ENCODE measurements at regions not wholly inside any gene's neighbourhood (a gene's known extent, or its start where the extent isn't known, plus 50 kb on each side); places are given as distances from the start of the nearest gene placed in this dataset.

DNA sequence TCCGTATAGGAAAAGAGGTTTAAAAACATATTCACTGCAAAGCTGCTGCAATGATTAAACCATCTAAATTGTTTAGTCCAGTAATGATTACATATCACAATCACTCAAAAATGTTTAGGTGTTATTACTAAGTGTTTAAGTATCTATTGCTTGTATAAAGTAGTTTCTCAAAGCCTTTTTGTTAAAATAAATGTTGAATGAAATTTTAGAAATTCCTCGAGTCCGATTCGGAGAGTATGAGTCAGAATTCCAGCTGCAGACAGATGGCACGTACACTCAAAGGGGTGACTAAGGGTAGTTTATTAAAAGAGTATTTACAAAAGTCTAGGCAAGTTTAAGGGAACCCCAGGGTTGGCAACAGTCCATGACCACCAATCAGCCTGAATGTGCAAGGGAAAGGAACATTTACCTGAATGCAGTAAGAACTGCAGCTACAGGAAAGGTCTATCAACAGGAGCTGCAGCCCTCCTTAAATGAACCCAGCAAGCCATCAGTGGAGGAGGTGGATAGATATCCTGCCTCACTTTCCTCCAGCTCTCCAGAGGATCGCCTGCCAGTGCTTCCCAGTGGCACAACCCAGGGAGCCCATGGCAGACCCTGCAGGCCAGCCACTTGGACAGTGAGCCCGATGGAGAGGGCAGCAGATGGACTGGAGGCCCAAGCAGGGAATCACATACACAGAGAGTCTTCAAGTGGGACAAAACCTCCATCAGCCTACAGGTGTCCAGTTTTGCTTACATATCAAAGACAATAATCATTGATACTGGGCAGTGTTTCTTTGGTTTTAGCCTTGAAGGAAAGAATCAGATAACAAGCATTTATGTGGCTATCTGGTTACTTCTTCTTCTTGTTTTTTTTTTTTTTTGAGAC is 92.1 kb upstream of the SLC44A3 start:
- TF ChIP-seq, protein P1, sequence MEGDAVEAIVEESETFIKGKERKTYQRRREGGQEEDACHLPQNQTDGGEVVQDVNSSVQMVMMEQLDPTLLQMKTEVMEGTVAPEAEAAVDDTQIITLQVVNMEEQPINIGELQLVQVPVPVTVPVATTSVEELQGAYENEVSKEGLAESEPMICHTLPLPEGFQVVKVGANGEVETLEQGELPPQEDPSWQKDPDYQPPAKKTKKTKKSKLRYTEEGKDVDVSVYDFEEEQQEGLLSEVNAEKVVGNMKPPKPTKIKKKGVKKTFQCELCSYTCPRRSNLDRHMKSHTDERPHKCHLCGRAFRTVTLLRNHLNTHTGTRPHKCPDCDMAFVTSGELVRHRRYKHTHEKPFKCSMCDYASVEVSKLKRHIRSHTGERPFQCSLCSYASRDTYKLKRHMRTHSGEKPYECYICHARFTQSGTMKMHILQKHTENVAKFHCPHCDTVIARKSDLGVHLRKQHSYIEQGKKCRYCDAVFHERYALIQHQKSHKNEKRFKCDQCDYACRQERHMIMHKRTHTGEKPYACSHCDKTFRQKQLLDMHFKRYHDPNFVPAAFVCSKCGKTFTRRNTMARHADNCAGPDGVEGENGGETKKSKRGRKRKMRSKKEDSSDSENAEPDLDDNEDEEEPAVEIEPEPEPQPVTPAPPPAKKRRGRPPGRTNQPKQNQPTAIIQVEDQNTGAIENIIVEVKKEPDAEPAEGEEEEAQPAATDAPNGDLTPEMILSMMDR (IDR thresholded peaks at IDR 0.05; ENCODE audit: low read depth, low read length): no peak
- peak; percentile 75 to 95 for DNase-seq (ENCODE audit: low read depth in 2 of 2)
- no peak overlapping the region for H3K4me3 ChIP-seq (replicated peaks in 1 of 2; ENCODE audit: low read depth in 2 of 2, low read length in 2 of 2)

- TF ChIP-seq, protein P1 (IDR thresholded peaks at IDR 0.05; ENCODE audit: low read depth, low read length): no peak
- H3K4me3 ChIP-seq (replicated peaks in 1 of 2; ENCODE audit: low read depth in 2 of 2, low read length in 2 of 2): no peak overlapping the region
These were observed 93.0 kb upstream of the SLC44A3 start for GRCh38 chr1:94726981-94727685.

GRCh38 chr1:94725566-94725965 is 94.6 kb upstream of the SLC44A3 start:
- TF ChIP-seq, protein P1 (IDR thresholded peaks at IDR 0.05; ENCODE audit: low read depth, low read length): no peak
- DNase-seq (ENCODE audit: low read depth in 2 of 2): peak in 1 of 2 donors; percentile 48
- H3K4me3 ChIP-seq (replicated peaks in 1 of 2; ENCODE audit: low read depth in 2 of 2, low read length in 2 of 2): no peak overlapping the region

More at GRCh38 chr1:94726981-94727685, 93.0 kb upstream of the SLC44A3 start:
- DNase-seq (ENCODE audit: low read depth in 2 of 2): no peak

DNA sequence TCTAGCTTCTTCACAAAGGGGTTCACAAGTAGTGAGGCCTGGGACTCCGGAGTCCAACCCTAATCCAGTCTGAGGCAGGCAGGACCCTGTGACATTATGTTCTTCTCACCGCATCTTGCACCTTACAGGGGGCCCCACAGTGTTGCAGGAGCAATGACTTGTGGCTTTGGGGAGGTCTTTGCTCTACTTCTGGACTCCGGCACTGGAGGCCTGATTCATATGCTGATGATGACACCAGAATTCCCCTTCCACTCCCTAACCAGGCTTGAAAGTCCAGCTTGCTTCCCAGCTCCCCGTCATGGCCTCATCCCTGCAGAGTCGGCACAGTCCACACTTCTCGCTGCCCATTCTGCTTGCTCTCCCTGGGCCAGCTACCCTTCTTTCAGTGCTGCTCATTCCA is 96.3 kb upstream of the SLC44A3 start:
- TF ChIP-seq, protein P1 (IDR thresholded peaks at IDR 0.05; ENCODE audit: low read depth, low read length): no peak
- peak in 1 of 2 donors; percentile 53 for DNase-seq (ENCODE audit: low read depth in 2 of 2)
- H3K4me3 ChIP-seq (replicated peaks in 1 of 2; ENCODE audit: low read depth in 2 of 2, low read length in 2 of 2): no peak overlapping the region

- TF ChIP-seq, protein P1 (IDR thresholded peaks at IDR 0.05; ENCODE audit: low read depth, low read length): no peak
- no peak overlapping the region for H3K4me3 ChIP-seq (replicated peaks in 1 of 2; ENCODE audit: low read depth in 2 of 2, low read length in 2 of 2)
- DNase-seq (ENCODE audit: low read depth in 2 of 2): no peak
These were observed 96.7 kb upstream of the SLC44A3 start for GRCh38 chr1:94723463-94723862.

DNA sequence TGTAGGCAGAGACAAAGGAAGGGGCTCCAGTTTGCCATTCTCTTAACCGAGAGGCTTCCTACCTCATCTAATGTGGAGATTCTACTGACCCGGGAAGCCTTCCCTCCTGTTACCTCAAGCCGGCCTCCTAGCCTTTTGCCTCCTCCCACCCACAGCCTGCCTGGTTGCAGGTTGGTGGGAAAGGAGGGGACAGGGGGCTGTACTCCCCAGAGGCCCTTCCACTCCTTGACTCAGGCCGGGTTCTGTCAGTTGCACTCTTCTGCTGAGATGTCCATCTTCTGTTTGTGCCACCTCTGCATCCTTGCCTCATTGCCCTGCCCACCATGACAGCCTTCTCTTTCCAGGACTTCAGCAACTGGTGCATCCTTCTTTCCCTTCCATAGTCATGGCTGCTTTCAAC is 98.0 kb upstream of the SLC44A3 start:
- no peak for DNase-seq (ENCODE audit: low read depth in 2 of 2)
- H3K4me3 ChIP-seq (replicated peaks in 1 of 2; ENCODE audit: low read depth in 2 of 2, low read length in 2 of 2): no peak overlapping the region
- TF ChIP-seq, protein P1 (IDR thresholded peaks at IDR 0.05; ENCODE audit: low read depth, low read length): no peak
